Smooth muscle cell (in vitro differentiated cells): ENCODE measurements at regions not wholly inside any gene's neighbourhood (a gene's known extent, or its start where the extent isn't known, plus 50 kb on each side); places are given as distances from the start of the nearest gene placed in this dataset.

Source experiments
- DNase-seq: peaks from one replicate; lab custom pipeline; 2025; ENCODE audit not compliant: unreplicated experiment; lab: John Stamatoyannopoulos, UW
- H2AFZ ChIP-seq: fragments of 200-600 bp; sonication (generic); 2 replicates; pipeline ENCODE4 v1.6.0; 2016; ENCODE audit warnings: antibody characterized with exemption, low read depth, mild to moderate bottlenecking
- H3F3A ChIP-seq: fragments of 200-600 bp; sonication (generic); 2 replicates; pipeline ENCODE4 v1.6.0; 2017; ENCODE audit warnings: antibody characterized with exemption, low read depth
- H3K27ac ChIP-seq: fragments of 200-600 bp; sonication (generic); 2 replicates; pipeline ENCODE4 v1.5.1; 2016; ENCODE audit warnings: low read depth, mild to moderate bottlenecking
- H3K27me3 ChIP-seq: fragments of 200-600 bp; sonication (generic); 2 replicates; pipeline ENCODE4 v1.6.1; 2016; ENCODE audit warnings: low read depth, mild to moderate bottlenecking
- H3K36me3 ChIP-seq: fragments of 200-600 bp; sonication (generic); 2 replicates; pipeline ENCODE4 v1.5.1; 2016; ENCODE audit warnings: low read depth
- H3K4me1 ChIP-seq: fragments of 200-600 bp; sonication (generic); 2 replicates; pipeline ENCODE4 v1.5.1; 2016; ENCODE audit warnings: low read depth
- H3K4me2 ChIP-seq: fragments of 200-600 bp; sonication (generic); 2 replicates; pipeline ENCODE4 v1.6.0; 2016; ENCODE audit warnings: mild to moderate bottlenecking
- H3K4me3 ChIP-seq: fragments of 200-600 bp; sonication (generic); 2 replicates; pipeline ENCODE4 v1.5.1; 2016; ENCODE audit warnings: mild to moderate bottlenecking
- H3K79me2 ChIP-seq: fragments of 200-600 bp; sonication (generic); 2 replicates; pipeline ENCODE4 v1.6.0; 2016; ENCODE audit warnings: low read depth, mild to moderate bottlenecking
- H3K9ac ChIP-seq: fragments of 200-600 bp; sonication (generic); 2 replicates; pipeline ENCODE4 v1.6.0; 2016; ENCODE audit warnings: low read depth
- H3K9me3 ChIP-seq: fragments of 200-600 bp; sonication (generic); replicated peaks from 2 replicates; pipeline ENCODE4 v1.5.1; 2016; ENCODE audit warnings: low read depth
- H4K20me1 ChIP-seq: fragments of 200-600 bp; sonication (generic); 2 replicates; pipeline ENCODE4 v1.6.0; 2016; ENCODE audit warnings: low read depth
- CTCF ChIP-seq: fragments of 200-600 bp; sonication (generic); IDR thresholded peaks from 2 replicates; pipeline ENCODE4 v1.5.1; 2017; ENCODE audit warnings: borderline replicate concordance, mild to moderate bottlenecking, antibody characterized with exemption; ENCODE audit not compliant: insufficient read depth, poor library complexity, severe bottlenecking
- WGBS: methylation state at CpG from one replicate; pipeline ENCODE4 v1.1.7; 2016; ENCODE audit warnings: low lambda C conversion rate; 5-methylcytosine and 5-hydroxymethylcytosine counted together

GRCh38 chr12:39240587-39240986 lies 202.3 kb downstream of the KIF21A start:
- no peak for TF ChIP-seq CTCF
- H3K4me3 ChIP-seq = no peak overlapping the region
- no peak overlapping the region for H3K27ac ChIP-seq
- H3K36me3 ChIP-seq = no peaks in the 10 kb centered on the region
- H3K9me3 ChIP-seq = no peaks in the 10 kb centered on the region
- peaks cover 17% of the 10 kb centered on the region for H3K4me1 ChIP-seq
- H3K4me2 ChIP-seq = peak overlapping the region; percentile 65
- H4K20me1 ChIP-seq = no peaks in the 10 kb centered on the region
- no peak overlapping the region for H3K9ac ChIP-seq
- no peak overlapping the region for H2AFZ ChIP-seq
- DNase-seq = no peak
- H3F3A ChIP-seq = peaks cover 19% of the 10 kb centered on the region
- WGBS = 9% methylated on average over 1 of the region's 1 CpG
- no peaks in the 10 kb centered on the region for H3K27me3 ChIP-seq
- H3K79me2 ChIP-seq = no peaks in the 10 kb centered on the region

GRCh38 chr12:39239490-39240486 lies 203.1 kb downstream of the KIF21A start:
- no peak for TF ChIP-seq CTCF
- H3K27ac ChIP-seq = peak overlapping the region; percentile 96
- DNase-seq = no peak
- peaks cover 19% of the 10 kb centered on the region for H3F3A ChIP-seq
- no peak overlapping the region for H3K9ac ChIP-seq
- no peaks in the 10 kb centered on the region for H3K9me3 ChIP-seq
- no peaks in the 10 kb centered on the region for H4K20me1 ChIP-seq
- H3K27me3 ChIP-seq = no peaks in the 10 kb centered on the region
- H3K4me2 ChIP-seq = peak overlapping the region; percentile 65
- no peaks in the 10 kb centered on the region for H3K36me3 ChIP-seq
- H3K4me1 ChIP-seq = peaks cover 17% of the 10 kb centered on the region
- WGBS = 30% methylated on average over 5 of the region's 5 CpGs
- no peaks in the 10 kb centered on the region for H3K79me2 ChIP-seq
- H2AFZ ChIP-seq = peak overlapping the region; percentile 4
- peak overlapping the region; percentile 8 for H3K4me3 ChIP-seq

GRCh38 chr12:39237004-39237403 lies 205.9 kb downstream of the KIF21A start:
- no peaks in the 10 kb centered on the region for H3K36me3 ChIP-seq
- H3K27me3 ChIP-seq = no peaks in the 10 kb centered on the region
- peak overlapping the region; percentile 73 for H3K9ac ChIP-seq
- no peak overlapping the region for H3K4me3 ChIP-seq
- H3K9me3 ChIP-seq = no peaks in the 10 kb centered on the region
- WGBS = 21% methylated on average over 2 of the region's 2 CpGs
- no peaks in the 10 kb centered on the region for H4K20me1 ChIP-seq
- peaks cover 19% of the 10 kb centered on the region for H3F3A ChIP-seq
- H2AFZ ChIP-seq = no peak overlapping the region
- H3K4me2 ChIP-seq = peak overlapping the region; percentile 73
- no peak for DNase-seq
- TF ChIP-seq CTCF = no peak
- H3K27ac ChIP-seq = peak overlapping the region; percentile 96
- no peaks in the 10 kb centered on the region for H3K79me2 ChIP-seq
- peaks cover 17% of the 10 kb centered on the region for H3K4me1 ChIP-seq
